ENCODE measurements at regions not wholly inside any gene's neighbourhood (a gene's known extent, or its start where the extent isn't known, plus 50 kb on each side); places are given as distances from the start of the nearest gene placed in this dataset.
"Not testable (repeated sequence)": the region's sequence is repeated elsewhere in the genome, so short reads cannot be mapped to it uniquely, and the experiment has no call there.

DNA sequence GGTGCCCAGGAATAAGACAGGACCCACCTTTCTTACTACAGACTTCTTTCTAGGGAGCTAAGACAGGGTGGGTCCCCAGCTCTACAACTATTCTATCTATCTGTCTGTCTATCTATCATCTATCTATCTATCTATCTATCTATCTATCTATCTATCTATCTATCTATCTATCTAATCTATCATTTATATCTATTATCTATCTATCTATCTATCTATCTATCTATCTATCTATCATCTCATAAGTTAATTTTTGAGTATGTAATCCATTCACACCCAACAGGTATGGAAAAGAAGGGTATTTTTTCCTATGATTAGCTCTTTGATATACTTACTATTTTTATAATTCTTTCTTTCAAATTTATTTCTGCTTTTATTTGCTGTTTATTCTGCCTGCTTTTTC lies 55.9 kb downstream of the BAMBI start:
- DNase-seq: no peak

- no peak for DNase-seq
These were observed 56.3 kb downstream of the BAMBI start for GRCh38 chr10:28733647-28734046.

GRCh38 chr10:28734938-28735759 lies 57.8 kb downstream of the BAMBI start:
- DNase-seq: no peak

DNA sequence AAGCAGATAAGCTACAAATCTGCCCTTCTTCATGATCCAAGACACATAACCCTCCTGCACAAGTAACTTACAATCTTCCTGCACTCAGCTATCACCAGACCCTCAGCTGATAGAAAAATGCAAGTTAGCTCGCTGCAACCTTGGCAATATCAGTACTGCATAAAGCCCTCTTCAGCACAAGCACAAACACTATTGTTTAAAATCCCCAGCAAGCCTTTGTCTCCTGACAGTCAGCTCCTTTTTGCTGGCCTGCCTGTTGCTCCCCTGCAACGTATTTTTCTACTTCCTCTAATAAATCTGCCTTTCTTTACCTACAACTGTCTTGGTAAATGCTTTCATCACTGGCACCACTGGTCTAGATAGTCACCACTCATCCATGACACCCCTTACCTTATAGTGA lies 59.8 kb downstream of the BAMBI start:
- DNase-seq: no peak

GRCh38 chr10:28738200-28738599 lies 60.9 kb downstream of the BAMBI start:
- no peak for DNase-seq

DNA sequence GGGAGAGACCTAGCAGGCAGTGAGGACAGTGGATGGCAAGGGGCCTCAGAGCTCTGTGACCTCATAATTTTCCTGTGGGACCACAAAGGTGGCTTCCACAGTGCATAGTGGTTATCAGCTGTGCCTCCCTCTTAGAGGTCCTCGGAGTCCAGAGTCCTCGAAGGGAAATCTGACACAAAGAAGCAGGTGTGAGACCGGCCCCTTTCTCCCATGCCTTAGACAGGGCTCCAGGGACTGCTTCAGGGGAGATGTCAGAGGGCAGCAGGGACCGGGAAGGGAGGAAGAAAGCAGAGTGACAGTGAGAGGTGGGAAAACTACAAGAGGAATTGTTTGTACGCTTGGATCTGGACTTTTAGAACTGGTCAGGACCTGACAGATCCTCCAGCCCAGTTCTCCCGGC lies 66.3 kb downstream of the BAMBI start:
- DNase-seq: no peak

DNA sequence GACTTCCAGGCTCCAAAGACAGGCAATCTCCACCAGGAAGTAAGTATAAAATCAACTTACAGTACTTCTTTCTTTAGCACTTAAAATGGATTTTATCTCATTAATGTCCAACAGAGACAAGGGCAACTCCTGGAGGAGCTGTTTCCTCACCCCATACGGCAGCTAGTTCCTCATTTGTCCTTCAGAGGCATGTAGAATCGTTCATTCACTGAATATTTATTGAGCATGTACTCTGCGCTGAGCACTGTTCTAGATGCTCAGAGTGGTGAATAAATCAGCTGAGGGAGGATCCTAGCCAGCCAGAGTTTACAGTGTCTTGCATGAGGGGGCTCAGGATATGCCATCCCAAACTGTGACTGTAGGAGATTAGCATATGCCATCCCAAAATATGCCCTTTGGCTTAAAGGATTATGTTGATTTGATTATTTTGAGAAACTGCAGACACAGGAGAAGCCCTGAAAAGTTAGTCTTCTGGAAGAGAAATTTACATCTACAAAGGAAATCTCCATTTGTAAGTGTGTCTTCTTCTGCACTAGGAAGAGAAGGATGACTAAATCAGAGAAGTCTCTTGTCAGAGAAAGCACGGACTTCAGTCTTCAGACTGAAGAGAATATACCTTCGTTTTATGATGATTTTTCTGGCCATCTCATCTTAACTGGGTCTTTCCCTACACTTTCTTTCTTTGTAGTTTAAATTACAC lies 66.9 kb downstream of the BAMBI start:
- DNase-seq: no peak

DNA sequence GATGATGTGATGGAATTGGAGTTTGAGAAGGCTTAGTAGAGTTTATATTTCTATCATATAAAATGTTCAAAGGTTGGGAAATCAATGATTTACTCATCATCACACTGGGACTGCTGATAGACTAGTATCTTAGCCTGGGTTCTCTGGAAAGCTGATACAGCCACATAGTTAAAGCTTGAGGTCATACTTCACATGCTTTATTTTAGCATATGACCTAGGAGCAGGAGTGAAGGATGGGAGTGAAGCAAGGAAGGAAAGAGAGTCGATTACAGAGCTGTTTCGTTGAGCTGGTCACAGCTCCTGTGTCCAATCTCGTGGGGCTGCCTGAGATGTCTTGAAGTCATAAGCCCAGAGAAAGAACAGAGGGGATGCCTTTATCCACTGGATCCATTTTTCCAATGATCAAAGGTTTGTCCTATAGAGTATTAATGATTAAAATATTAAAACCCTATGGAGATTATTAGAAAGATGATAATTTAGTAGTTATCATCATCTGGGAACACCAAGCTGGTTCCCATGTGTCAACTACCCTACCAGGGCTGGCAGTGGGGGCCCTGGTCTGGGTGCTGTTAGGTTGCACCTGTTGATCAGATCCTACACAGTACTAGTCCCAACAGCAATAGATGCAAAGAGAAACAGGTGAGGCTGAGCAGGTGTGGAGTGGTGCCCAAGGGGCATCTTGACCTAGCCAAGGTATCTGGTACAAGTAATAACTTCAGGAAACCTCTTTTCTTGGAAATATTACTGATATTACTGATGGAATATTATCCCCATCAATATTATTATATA lies 77.8 kb downstream of the BAMBI start:
- DNase-seq: no peak

DNA sequence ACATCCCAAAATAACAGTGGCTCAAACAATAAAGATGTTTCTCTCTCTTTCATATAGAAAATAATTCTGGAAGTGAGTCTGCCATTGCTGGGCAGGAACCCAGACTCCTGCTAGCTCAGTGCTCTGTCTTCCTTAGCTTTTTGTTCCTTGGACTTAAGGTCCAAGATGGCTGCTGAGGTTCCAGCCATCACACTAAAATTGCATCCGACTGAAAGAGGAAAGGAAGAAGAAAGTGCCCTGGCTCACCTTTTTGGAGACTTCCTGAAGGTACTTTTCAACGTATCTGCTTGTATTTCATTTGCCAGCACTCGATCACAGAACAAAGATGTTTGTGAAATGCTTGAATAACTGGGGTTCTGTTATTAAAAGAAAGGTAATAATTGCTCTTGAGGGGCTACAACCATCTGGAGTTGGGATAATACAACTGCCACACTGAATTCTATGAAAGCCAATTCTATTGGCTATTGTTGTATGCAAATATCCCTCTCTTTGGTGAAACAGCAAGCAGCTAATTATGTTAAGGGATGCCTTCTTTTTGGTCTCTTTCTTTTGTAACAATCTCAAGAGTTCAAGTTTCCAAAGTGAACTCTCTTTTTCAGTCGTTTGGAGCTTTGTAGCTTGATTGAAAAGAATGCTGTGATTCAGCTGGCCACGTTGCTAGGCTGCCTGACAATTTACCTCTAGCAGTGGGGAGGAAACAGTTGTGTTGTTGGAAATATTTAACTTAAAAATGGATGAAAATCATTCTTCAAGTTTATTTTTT lies 83.9 kb downstream of the BAMBI start:
- DNase-seq: no peak

- no peak for DNase-seq
These were observed 86.3 kb downstream of the BAMBI start for GRCh38 chr10:28763471-28764170.

DNA sequence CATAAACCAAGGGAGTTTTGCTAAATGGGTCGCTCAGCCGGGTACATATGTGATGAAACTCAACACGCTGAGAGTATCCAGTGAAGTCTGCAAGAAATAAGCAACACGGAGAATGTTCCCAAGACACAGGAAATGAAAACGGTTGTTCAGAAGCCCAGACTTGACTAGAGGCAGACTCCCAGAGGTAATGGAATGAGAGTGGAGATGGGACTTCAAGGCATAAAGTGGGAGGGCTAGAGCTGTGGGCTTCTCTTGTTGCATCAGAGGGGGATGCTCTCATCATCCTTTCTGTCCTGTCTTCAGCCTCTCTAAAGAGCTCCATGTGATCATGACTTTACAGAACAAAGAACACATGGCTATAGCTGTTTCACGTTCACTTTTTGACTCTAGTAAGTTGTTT lies 88.3 kb downstream of the BAMBI start:
- no peak for DNase-seq

DNA sequence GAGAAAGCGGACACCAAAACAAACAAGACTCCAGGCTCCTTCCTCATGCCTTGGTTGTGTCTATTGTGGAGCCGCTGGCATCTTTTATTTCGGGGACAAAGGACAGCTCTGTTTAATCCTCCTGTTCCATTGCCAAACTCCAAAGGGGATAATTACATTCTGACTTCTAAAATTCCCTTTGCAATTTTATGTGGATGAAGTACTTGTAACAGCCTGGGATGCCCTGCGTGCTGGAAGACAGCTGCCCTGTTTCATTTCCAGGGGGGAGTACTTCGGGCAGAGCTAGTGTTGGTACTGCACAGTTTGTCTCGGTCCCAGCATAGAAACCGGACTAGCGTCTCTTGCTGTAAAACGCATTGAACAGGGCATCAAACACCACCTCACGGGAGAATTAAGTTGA lies 90.9 kb downstream of the BAMBI start:
- no peak for DNase-seq

GRCh38 chr10:28769091-28769604 lies 91.8 kb downstream of the BAMBI start:
- no peak for DNase-seq

DNA sequence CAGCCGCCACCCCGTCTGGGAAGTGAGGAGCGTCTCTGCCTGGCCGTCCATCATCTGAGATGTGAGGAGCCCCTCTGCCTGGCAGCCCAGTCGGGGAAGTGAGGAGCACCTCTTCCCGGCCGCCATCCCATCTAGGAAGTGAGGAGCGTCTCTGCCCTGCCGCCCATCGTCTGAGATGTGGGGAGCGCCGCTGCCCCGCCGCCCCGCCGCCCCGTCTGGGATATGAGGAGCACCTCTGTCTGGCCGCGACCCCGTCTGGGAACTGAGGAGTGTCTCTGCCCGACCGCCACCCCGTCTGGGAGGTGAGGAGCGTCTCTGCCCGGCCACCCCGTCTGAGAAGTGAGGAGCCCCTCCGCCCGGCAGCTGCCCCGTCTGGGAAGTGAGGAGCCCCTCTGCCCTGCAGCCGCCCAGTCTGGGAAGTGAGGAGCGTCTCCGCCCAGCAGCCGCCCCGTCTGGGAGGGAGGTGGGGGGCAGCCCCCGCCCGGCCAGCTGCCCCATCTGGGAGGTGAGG lies 94.3 kb downstream of the BAMBI start:
- not testable (repeated sequence) for DNase-seq

- DNase-seq: no peak
These were observed 97.0 kb downstream of the BAMBI start for GRCh38 chr10:28774051-28774995.

DNA sequence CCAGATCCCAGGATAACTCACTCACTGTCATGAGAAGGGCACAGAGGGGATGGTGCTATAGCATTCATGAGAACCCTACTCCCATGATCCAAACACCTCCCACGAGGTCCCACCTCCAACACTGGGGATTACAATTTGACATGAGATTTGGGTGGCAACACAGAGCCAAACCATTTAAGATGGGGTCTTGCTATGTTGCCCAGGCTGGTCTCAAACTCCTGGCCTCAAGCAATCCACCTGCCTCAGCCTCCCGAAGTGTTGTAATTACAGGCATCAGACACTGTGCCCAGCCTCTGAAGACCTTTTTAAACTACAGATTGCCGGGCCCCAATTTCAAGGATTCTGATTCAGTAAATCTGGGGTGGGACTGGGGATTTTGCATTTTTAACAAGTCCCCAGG lies 98.5 kb downstream of the BAMBI start:
- DNase-seq: no peak

DNA sequence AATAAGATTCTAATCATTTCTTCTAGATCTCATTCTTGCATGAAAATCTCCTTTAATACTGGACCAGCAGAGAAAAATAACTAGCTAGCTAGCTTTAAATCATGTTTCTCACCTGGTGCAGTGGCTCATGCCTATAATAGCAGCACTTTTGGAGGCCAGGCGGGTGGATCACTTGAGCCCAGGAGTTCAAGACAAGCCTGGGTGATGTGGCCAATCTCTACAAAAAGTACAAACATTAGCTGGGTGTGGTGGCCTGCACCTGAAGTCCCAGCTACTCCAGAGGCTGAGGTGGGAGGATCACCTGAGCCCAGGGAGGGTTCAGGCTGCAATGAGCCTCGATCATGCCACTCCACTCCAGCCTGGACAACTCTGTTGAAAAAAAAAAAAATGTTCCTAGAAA lies 99.2 kb downstream of the BAMBI start:
- no peak for DNase-seq

DNA sequence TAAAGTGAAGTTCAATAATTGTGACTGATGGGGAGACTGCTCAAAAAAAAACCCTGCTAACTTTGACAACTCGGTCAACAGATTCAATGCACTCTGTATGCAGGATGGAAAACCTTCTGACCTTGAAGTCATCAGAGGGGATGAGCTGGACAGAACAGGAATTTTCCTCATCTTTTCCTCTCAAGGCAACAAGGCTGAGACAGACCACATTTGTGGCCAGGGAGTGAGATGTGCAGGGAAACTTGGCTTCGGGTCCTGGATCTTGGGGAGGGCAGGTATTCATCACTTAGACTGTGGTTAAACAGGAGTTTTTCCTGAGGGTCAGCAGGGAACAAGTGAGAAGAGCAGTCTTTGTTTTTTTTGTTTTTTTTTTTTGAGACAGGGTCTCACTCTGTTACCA lies 100.6 kb downstream of the BAMBI start:
- no peak for DNase-seq

DNA sequence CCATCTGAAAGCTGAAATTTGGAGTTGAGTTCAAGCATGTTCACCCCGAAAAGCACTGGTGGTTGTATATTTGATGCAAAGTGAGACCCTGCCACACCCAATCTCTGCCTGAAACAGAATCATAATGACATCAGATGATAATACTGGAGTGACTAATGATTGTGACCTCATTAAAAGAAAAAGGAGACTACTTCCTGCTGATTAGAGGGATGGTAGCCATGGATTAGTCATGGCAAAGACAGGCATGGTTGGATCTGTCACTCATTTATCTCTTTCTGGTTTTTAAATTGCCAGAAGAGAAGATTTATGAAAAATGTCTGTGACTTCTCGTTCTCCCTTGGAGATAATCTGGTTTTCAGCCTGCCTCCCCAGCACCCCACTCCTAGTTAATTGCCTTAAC lies 101.2 kb downstream of the BAMBI start:
- no peak for DNase-seq

- no peak for DNase-seq
These were observed 104.0 kb downstream of the BAMBI start for GRCh38 chr10:28781296-28781695.

GRCh38 chr10:28783087-28783486 lies 105.8 kb downstream of the BAMBI start:
- DNase-seq: no peak

Measured in stimulated activated CD4-positive, alpha-beta T cell treated with anti-CD3 and anti-CD28 coated beads, Interleukin-4, amount 100 ng/mL, for 24 hours (primary cell).